Upper lobe of left lung (tissue), 6 donors: ENCODE measurements at regions not wholly inside any gene's neighbourhood (a gene's known extent, or its start where the extent isn't known, plus 50 kb on each side); places are given as distances from the start of the nearest gene placed in this dataset.
"Not testable (repeated sequence)": the region's sequence is repeated elsewhere in the genome, so short reads cannot be mapped to it uniquely, and the experiment has no call there.

Source experiments
- ATAC-seq, 2 donors: fragments of 200-7000 bp; cut with Tn5 transposase; one replicate each; pipeline ENCODE4 v1.9.1; 2022; ENCODE audit warnings: mild to moderate bottlenecking in 2 of 2, moderate library complexity in 2 of 2; ENCODE audit not compliant: low FRiP score in 2 of 2
- DNase-seq, 2 donors: peaks; one replicate each; pipeline ENCODE4 v3.0.0-alpha.2; 2019 to 2020
- H3K27ac ChIP-seq, 4 donors: fragments of 200-600 bp; sonication (generic); one replicate each; pipeline ENCODE4 v1.5.1; 2016 to 2019
- H3K27me3 ChIP-seq, 4 donors: fragments of 200-600 bp; sonication (generic); one replicate each; pipeline ENCODE4 v1.5.1; 2017 to 2019
- H3K36me3 ChIP-seq, 4 donors: fragments of 200-600 bp; sonication (generic); one replicate each; pipeline ENCODE4 v1.5.1; 2016 to 2019
- H3K4me1 ChIP-seq, 4 donors: fragments of 200-600 bp; sonication (generic); one replicate each; pipeline ENCODE4 v1.5.1; 2018 to 2019
- H3K4me3 ChIP-seq, 4 donors: fragments of 200-600 bp; sonication (generic); one replicate each; pipeline ENCODE4 v1.5.1; 2017 to 2019; ENCODE audit warnings: mild to moderate bottlenecking in 2 of 4, moderate library complexity in 1 of 4
- H3K9me3 ChIP-seq, 4 donors: fragments of 200-600 bp; sonication (generic); one replicate each; pipeline ENCODE4 v1.5.1; 2018 to 2019
- EP300 ChIP-seq, 4 donors: sonication (generic); formaldehyde crosslinking; IDR thresholded peaks; one replicate each; pipeline ENCODE4 v1.5.1; 2017; ENCODE audit warnings: antibody characterized with exemption in 4 of 4, control low read depth in 2 of 4
- POLR2A ChIP-seq, 4 donors: fragments of 450-650 bp; IDR thresholded peaks; one replicate each; pipeline ENCODE4 v1.5.1; 2016 to 2017; ENCODE audit warnings: antibody characterized with exemption in 4 of 4, mild to moderate bottlenecking in 2 of 4
- POLR2AphosphoS5 ChIP-seq, 2 donors: sonication (generic); formaldehyde crosslinking; IDR thresholded peaks; one replicate each; pipeline ENCODE4 v1.5.1; 2017; ENCODE audit warnings: antibody characterized with exemption in 2 of 2
- WGBS, 2 donors: methylation state at CpG; one replicate each; pipeline ENCODE4 v1.1.5; 2017 to 2018; 5-methylcytosine and 5-hydroxymethylcytosine counted together
- TF ChIP-seq, protein P1 (sequence below), 6 experiments: fragments of 450-650 bp in 4 of 6; fragments of 200-600 bp in 2 of 6; sonication (generic) in 2 of 6; IDR thresholded peaks; one replicate each; pipeline ENCODE4 v1.5.1; 2016 to 2019; ENCODE audit warnings: antibody characterized with exemption in 6 of 6
- donor health status: DM: no; HTN: no; CAD: no; lungs with moderate emphysema.
- donor health status: DM: no; HTN: yes; CAD: no; lungs with severe emphysema.

DNA sequence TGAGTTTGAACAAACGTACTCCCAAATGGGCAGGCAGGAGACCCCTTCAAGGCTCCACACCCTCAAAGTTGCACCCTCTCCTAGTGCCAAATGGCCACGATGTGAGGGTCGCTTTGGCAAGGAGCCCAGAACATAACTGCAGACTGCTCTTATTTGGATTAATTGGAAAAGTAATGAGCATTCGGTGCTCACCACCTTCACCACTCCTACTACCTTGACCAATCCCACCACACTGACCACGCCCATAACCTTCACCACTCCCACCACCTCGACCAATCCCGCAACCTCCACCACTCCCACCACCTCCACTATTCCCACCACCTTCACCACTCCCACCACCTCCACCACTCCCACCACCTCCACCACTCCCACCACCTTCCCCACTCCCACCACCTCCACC is 94.7 kb upstream of the PAX2 start:
- H3K4me1 ChIP-seq, result peaks cover 17 to 22% (median 21%) of the 10 kb centered on the region in 4 donors
- H3K27me3 ChIP-seq, result peaks cover 0 to 37% (median 21%) of the 10 kb centered on the region in 4 donors
- H3K9me3 ChIP-seq, result no peaks in the 10 kb centered on the region
- no peak overlapping the region for H3K27ac ChIP-seq
- no peak overlapping the region for H3K4me3 ChIP-seq
- DNase-seq, result no peak
- 84 to 88% methylated on average over 7 of the region's 7 CpGs for WGBS, 2 donors
- H3K36me3 ChIP-seq, result no peaks in the 10 kb centered on the region
- TF ChIP-seq POLR2AphosphoS5 (IDR thresholded peaks at IDR 0.05) (no peak), POLR2A (IDR thresholded peaks at IDR 0.05) (no peak), EP300 (IDR thresholded peaks at IDR 0.05) (no peak)
- TF ChIP-seq, protein P1, sequence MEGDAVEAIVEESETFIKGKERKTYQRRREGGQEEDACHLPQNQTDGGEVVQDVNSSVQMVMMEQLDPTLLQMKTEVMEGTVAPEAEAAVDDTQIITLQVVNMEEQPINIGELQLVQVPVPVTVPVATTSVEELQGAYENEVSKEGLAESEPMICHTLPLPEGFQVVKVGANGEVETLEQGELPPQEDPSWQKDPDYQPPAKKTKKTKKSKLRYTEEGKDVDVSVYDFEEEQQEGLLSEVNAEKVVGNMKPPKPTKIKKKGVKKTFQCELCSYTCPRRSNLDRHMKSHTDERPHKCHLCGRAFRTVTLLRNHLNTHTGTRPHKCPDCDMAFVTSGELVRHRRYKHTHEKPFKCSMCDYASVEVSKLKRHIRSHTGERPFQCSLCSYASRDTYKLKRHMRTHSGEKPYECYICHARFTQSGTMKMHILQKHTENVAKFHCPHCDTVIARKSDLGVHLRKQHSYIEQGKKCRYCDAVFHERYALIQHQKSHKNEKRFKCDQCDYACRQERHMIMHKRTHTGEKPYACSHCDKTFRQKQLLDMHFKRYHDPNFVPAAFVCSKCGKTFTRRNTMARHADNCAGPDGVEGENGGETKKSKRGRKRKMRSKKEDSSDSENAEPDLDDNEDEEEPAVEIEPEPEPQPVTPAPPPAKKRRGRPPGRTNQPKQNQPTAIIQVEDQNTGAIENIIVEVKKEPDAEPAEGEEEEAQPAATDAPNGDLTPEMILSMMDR (IDR thresholded peaks at IDR 0.05), result no peak
- ATAC-seq, result no peak

DNA sequence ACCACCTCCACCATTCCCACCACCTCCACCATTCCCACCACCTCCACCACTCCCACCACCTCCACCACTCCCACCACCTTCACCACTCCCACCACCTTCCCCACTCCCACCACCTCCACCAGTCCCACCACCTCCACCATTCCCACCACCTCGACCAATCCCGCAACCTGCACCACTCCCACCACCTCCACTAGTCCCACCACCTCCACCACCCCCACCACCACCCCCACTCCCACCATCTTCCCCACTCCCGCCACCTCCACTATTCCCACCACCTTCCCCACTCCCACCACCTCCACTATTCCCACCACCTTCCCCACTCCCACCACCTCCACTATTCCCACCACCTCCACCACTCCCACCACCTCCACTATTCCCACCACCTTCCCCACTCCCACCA is 94.3 kb upstream of the PAX2 start:
- not testable (repeated sequence) for DNase-seq, H3K27ac ChIP-seq, H3K36me3 ChIP-seq, H3K4me3 ChIP-seq, H3K9me3 ChIP-seq, ATAC-seq
- 70 to 94% methylated on average over 3 of the region's 3 CpGs for WGBS, 2 donors
- H3K27me3 ChIP-seq, result peaks cover 0 to 38% (median 24%) of the 10 kb centered on the region in 4 donors
- peaks cover 20 to 27% (median 25%) of the 10 kb centered on the region in 4 donors for H3K4me1 ChIP-seq

DNA sequence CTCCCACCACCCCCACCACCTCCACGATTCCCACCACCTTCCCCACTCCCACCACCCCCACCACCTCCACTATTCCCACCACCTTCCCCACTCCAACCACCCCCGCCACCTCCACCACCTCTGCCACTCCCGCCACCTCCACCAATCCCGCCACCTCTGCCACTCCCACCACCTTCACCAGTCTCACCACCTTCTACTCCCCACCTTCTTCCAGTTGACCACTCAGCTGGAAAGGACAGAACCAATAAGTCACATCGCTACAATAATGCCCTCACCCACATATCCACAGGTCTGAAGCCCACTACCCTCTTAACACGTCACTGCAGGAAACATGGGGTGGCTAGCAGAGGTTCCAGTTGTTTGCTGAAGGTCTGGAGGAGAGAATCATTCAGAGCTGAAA is 93.5 kb upstream of the PAX2 start:
- TF ChIP-seq POLR2A (IDR thresholded peaks at IDR 0.05) (no peak), POLR2AphosphoS5 (IDR thresholded peaks at IDR 0.05) (no peak), EP300 (IDR thresholded peaks at IDR 0.05) (no peak)
- TF ChIP-seq, protein P1 (IDR thresholded peaks at IDR 0.05), result no peak
- Histone ChIP-seq H3K36me3 (no peaks in the 10 kb centered on the region), H3K4me3 (no peak overlapping the region), H3K27ac (no peak overlapping the region), H3K27me3 (peaks cover 0 to 46% (median 30%) of the 10 kb centered on the region in 4 donors), H3K4me1 (peaks cover 25 to 35% (median 30%) of the 10 kb centered on the region in 4 donors), H3K9me3 (no peaks in the 10 kb centered on the region)
- DNase-seq (no peak), ATAC-seq (no peak)
- 87 to 93% methylated on average over 4 to 5 of the region's 6 CpGs for WGBS, 2 donors

DNA sequence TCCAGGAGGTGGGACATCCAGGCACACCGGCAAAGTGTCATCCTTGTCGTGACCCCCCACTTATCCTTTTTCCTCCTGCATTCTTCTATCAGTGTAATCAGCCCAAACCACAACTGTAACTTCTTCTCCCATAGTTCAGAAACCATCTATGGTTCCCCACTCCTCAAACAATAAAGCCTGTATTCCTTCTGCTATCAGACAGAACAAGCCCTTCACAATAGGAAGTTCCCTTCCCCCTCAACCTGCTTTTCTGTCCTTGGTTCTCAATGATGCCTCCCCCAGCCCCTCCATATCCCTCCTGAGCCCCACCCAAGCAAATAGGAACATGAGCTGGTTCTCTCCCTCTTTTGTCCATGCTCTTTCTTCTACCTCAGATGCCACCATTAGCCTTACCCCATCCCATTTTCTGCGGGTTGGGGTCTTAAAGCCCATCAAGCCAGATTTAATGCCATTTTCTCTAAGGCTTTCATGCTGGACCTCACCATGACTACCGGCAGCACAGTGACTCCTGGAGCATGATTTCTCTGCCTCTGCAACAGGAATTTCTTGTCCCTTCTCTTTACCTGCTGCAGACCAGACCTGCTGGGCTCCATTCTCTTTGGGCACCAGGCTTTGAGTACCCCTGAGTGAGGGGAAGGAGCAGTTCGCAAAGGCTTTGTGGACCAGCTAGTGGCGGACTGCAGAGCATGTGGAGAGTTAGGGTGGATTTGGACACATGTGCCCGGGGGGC is 92.8 kb upstream of the PAX2 start:
- DNase-seq (no peak), ATAC-seq (no peak)
- TF ChIP-seq POLR2A (IDR thresholded peaks at IDR 0.05) (no peak), POLR2AphosphoS5 (IDR thresholded peaks at IDR 0.05) (no peak), EP300 (IDR thresholded peaks at IDR 0.05) (no peak)
- TF ChIP-seq, protein P1 (IDR thresholded peaks at IDR 0.05), result no peak
- WGBS, 2 donors, result 56% methylated on average over 6 to 7 of the region's 7 CpGs
- Histone ChIP-seq H3K27ac (no peak overlapping the region), H3K4me1 (peaks cover 25 to 35% (median 30%) of the 10 kb centered on the region in 4 donors), H3K9me3 (no peaks in the 10 kb centered on the region), H3K36me3 (no peaks in the 10 kb centered on the region), H3K4me3 (no peak overlapping the region), H3K27me3 (peaks cover 0 to 50% (median 32%) of the 10 kb centered on the region in 4 donors)

DNA sequence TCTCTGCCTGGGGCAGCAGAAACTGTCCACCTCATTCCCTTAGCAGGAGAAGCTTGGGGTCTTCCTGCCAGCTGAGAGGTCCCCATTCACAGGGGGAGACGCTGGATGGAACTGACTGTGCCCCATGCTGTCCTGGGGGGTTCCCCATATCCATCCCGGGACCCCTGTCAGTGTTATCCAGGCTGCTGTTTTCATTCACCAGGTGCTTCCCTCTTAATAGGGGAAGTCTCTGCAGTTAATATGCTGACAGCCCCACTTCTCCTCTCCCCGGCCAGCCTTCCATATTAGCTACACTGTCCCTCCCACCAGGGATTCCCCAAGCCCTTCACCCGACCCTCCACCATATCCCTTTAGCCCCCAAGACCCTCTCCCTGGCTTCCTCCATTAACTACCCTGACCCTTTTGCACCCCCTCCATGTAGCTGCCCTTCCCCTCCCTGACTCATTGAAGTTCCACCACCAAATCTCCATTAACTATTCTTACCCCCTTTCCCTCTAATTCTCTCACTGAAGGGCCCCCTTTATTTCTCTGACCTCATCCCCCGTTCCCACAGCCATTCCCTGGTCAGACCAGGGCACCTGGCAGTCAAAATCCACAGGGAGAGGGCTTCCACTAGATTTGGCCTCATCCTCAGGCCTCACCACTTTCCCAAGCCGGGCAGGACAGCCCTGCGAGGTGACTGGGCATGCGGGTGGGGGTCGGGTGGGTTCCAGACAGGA is 92.0 kb upstream of the PAX2 start:
- Histone ChIP-seq H3K4me1 (peaks cover 25 to 35% (median 30%) of the 10 kb centered on the region in 4 donors), H3K27ac (no peak overlapping the region), H3K4me3 (peak overlapping the region in 2 of 4 donors; percentile 9 to 40), H3K36me3 (no peaks in the 10 kb centered on the region), H3K9me3 (no peaks in the 10 kb centered on the region), H3K27me3 (peaks cover 0 to 56% (median 35%) of the 10 kb centered on the region in 4 donors)
- no peak for DNase-seq
- TF ChIP-seq POLR2A (IDR thresholded peaks at IDR 0.05), result no peak
- WGBS, 2 donors, result 3 to 7% methylated on average over 6 to 9 of the region's 9 CpGs
- ATAC-seq, result no peak
